ENCODE measurements at regions not wholly inside any gene's neighbourhood (a gene's known extent, or its start where the extent isn't known, plus 50 kb on each side); places are given as distances from the start of the nearest gene placed in this dataset.

DNA sequence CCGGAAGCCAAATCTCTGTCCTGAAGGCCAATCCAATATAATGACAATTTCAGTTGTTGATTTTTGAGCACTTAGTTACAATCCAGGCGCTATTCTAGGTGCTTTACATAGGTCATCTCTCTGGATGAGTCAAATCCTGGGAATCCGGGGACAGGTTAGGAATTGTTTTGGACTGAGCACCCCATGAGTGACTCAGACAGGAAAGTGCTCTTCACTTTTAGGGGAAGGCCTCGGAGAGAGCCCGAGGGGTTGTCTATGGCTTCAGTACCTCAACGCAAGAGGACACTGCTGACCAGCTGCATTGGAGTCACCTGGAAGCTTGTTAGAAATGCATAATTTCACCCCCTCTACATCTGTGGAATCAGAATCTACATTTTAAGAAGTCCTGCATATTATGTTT, 108.8 kb downstream of the IRX5 start:
- H3K27ac ChIP-seq (ENCODE audit: low read depth, low read length): no peak overlapping the region
- DNase-seq (ENCODE audit: low read depth in 4 of 6, low spot score in 6 of 6): no peak
- H3K27me3 ChIP-seq (ENCODE audit: control insufficient read depth, insufficient read depth, low read length): no peaks in the 10 kb centered on the region
- H3K4me3 ChIP-seq (ENCODE audit: low read depth, low read length): no peak overlapping the region
- 95% methylated on average over 6 of the region's 6 CpGs for WGBS (ENCODE audit: insufficient coverage)
- no peaks in the 10 kb centered on the region for H3K36me3 ChIP-seq (ENCODE audit: control insufficient read depth, insufficient read depth, low read length)
- no peaks in the 10 kb centered on the region for H3K9me3 ChIP-seq (ENCODE audit: control insufficient read depth, insufficient read depth, low read length)
- peaks cover 17% of the 10 kb centered on the region for H3K4me1 ChIP-seq (ENCODE audit: control insufficient read depth, insufficient read depth, low read length)

- DNase-seq (ENCODE audit: low read depth in 4 of 6, low spot score in 6 of 6): no peak
- WGBS (ENCODE audit: insufficient coverage): 67% methylated on average over 7 of the region's 8 CpGs
- Histone ChIP-seq H3K27ac (ENCODE audit: low read depth, low read length) (no peak overlapping the region), H3K4me3 (ENCODE audit: low read depth, low read length) (no peak overlapping the region), H3K36me3 (ENCODE audit: control insufficient read depth, insufficient read depth, low read length) (no peaks in the 10 kb centered on the region), H3K27me3 (ENCODE audit: control insufficient read depth, insufficient read depth, low read length) (no peaks in the 10 kb centered on the region), H3K4me1 (ENCODE audit: control insufficient read depth, insufficient read depth, low read length) (peaks cover 17% of the 10 kb centered on the region), H3K9me3 (ENCODE audit: control insufficient read depth, insufficient read depth, low read length) (no peaks in the 10 kb centered on the region)
Observed at GRCh38 chr16:55039931-55040330, 109.3 kb downstream of the IRX5 start.

- 79% methylated on average over 15 of the region's 19 CpGs for WGBS (ENCODE audit: insufficient coverage)
- H3K9me3 ChIP-seq (ENCODE audit: control insufficient read depth, insufficient read depth, low read length): no peaks in the 10 kb centered on the region
- no peak for DNase-seq (ENCODE audit: low read depth in 4 of 6, low spot score in 6 of 6)
- no peaks in the 10 kb centered on the region for H3K27me3 ChIP-seq (ENCODE audit: control insufficient read depth, insufficient read depth, low read length)
- no peak overlapping the region for H3K27ac ChIP-seq (ENCODE audit: low read depth, low read length)
- H3K36me3 ChIP-seq (ENCODE audit: control insufficient read depth, insufficient read depth, low read length): no peaks in the 10 kb centered on the region
- H3K4me1 ChIP-seq (ENCODE audit: control insufficient read depth, insufficient read depth, low read length): peaks cover 17% of the 10 kb centered on the region
- H3K4me3 ChIP-seq (ENCODE audit: low read depth, low read length): no peak overlapping the region
Observed at GRCh38 chr16:55040366-55041086, 109.9 kb downstream of the IRX5 start.

- Histone ChIP-seq H3K9me3 (ENCODE audit: control insufficient read depth, insufficient read depth, low read length) (no peaks in the 10 kb centered on the region), H3K27me3 (ENCODE audit: control insufficient read depth, insufficient read depth, low read length) (no peaks in the 10 kb centered on the region), H3K4me3 (ENCODE audit: low read depth, low read length) (no peak overlapping the region), H3K27ac (ENCODE audit: low read depth, low read length) (no peak overlapping the region), H3K36me3 (ENCODE audit: control insufficient read depth, insufficient read depth, low read length) (no peaks in the 10 kb centered on the region), H3K4me1 (ENCODE audit: control insufficient read depth, insufficient read depth, low read length) (peaks cover 10% of the 10 kb centered on the region)
- DNase-seq (ENCODE audit: low read depth in 4 of 6, low spot score in 6 of 6): no peak
- WGBS (ENCODE audit: insufficient coverage): 71% methylated on average over 1 of the region's 3 CpGs
Observed at GRCh38 chr16:55041540-55042234, 111.0 kb downstream of the IRX5 start.

DNA sequence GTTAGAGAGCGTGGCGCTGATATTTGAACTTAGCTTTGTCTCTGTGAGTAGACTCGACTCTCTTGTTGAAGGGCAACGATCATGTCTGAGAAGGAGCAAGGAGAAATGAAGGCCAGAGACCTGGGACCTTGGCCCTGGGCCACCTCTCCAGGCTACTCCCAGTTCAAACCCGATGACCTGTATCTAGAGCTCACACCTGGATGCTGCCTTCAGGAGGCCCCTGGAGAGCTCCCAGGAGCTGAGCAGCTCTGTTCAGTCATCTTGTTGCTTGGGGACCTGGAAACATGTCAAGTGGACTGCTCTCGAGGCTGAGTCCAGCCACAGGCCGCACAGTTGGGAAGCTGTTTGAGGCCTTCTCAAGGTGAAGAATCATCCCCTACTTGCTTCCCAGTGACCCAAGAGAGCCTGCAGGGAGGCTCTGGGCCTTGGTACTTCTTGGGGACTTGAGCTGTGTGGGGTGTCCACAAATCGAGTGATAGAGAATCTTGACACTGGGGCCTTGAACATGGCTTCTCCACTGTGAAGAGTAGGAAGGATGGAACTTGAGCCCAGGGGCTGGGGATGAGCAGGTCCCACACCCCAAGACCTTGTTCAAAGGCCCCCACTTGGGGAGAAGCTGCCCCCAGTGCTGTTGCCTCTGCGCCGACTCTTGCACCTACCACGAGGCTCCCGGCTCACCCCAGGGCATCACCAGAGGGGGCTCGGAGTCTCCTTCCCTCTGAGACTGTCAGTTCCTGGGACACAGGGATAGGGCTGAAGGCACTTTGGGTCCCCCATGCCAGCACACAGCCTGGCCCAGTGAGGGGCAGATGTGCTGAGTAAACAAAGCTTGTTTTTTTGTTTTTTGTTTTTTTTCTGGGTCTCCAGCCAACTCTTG, 112.1 kb downstream of the IRX5 start:
- H3K27ac ChIP-seq (ENCODE audit: low read depth, low read length): no peak overlapping the region
- H3K36me3 ChIP-seq (ENCODE audit: control insufficient read depth, insufficient read depth, low read length): no peaks in the 10 kb centered on the region
- peaks cover 8% of the 10 kb centered on the region for H3K4me1 ChIP-seq (ENCODE audit: control insufficient read depth, insufficient read depth, low read length)
- WGBS (ENCODE audit: insufficient coverage): 92% methylated on average over 11 of the region's 13 CpGs
- H3K27me3 ChIP-seq (ENCODE audit: control insufficient read depth, insufficient read depth, low read length): no peaks in the 10 kb centered on the region
- no peak overlapping the region for H3K4me3 ChIP-seq (ENCODE audit: low read depth, low read length)
- no peak for DNase-seq (ENCODE audit: low read depth in 4 of 6, low spot score in 6 of 6)
- H3K9me3 ChIP-seq (ENCODE audit: control insufficient read depth, insufficient read depth, low read length): no peaks in the 10 kb centered on the region

DNA sequence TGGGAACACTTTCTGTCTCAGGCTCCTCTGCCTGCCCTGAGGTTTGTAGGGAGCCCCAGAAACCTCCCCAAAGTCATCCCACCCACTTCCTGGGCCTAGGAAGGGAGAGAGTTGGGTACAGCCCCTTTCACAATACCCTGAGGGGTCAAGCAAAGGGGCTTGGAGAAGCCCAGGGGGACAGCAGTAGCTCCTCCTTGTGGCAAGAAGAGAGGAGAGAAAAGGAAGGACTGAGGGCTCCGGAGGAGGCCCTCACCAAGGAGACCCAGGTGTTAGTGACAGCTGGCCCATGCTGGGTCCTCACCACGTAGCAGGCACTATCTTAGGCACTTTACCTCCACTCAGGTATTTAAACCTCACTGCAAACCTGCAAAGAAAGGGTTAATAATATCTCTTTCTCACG, 112.8 kb downstream of the IRX5 start:
- H3K9me3 ChIP-seq (ENCODE audit: control insufficient read depth, insufficient read depth, low read length): no peaks in the 10 kb centered on the region
- WGBS (ENCODE audit: insufficient coverage): 55% methylated on average over 1 of the region's 3 CpGs
- no peak overlapping the region for H3K4me3 ChIP-seq (ENCODE audit: low read depth, low read length)
- no peak for DNase-seq (ENCODE audit: low read depth in 4 of 6, low spot score in 6 of 6)
- H3K36me3 ChIP-seq (ENCODE audit: control insufficient read depth, insufficient read depth, low read length): no peaks in the 10 kb centered on the region
- H3K4me1 ChIP-seq (ENCODE audit: control insufficient read depth, insufficient read depth, low read length): peaks cover 8% of the 10 kb centered on the region
- no peaks in the 10 kb centered on the region for H3K27me3 ChIP-seq (ENCODE audit: control insufficient read depth, insufficient read depth, low read length)
- H3K27ac ChIP-seq (ENCODE audit: low read depth, low read length): no peak overlapping the region

DNA sequence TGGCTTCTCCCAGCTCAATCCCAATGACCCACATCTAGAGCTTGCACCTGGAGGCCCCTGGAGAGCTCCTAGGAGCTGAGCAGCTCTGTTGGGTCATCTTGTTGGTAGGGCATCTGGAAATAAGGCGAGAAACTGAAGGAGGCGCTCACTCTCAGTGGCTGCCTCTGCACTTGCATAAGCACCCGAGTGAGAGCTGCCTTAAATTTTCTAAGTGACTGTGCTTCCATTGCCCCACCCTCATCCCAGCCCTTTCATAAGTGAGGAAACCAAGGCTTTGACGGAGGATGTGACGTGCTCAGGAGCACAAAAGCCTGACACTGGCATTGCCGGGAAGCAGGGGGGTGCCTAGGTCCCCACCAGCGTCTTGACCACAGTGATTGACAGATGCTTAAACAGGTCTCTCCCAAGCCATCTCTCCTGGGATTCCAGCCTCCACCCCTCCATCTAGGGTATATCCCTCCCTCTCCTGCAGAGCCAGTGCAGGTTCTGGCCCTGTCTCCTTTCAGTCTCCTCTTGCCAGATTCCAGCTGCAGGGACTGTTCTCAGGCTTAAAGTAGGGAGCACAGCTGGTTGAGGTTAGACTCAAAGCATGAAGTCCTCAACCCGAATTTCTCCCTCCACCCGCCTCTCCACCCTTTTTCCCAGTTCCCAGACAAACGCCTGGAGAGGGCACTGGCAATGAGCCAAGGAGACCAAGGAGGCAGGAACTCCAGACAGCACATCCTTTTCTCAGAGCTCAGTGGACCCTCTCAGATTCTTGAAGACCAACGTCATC, 113.7 kb downstream of the IRX5 start:
- Histone ChIP-seq H3K27me3 (ENCODE audit: control insufficient read depth, insufficient read depth, low read length) (no peaks in the 10 kb centered on the region), H3K4me1 (ENCODE audit: control insufficient read depth, insufficient read depth, low read length) (peaks cover 8% of the 10 kb centered on the region), H3K4me3 (ENCODE audit: low read depth, low read length) (no peak overlapping the region), H3K36me3 (ENCODE audit: control insufficient read depth, insufficient read depth, low read length) (no peaks in the 10 kb centered on the region), H3K9me3 (ENCODE audit: control insufficient read depth, insufficient read depth, low read length) (no peaks in the 10 kb centered on the region), H3K27ac (ENCODE audit: low read depth, low read length) (no peak overlapping the region)
- WGBS (ENCODE audit: insufficient coverage): 71% methylated on average over 11 of the region's 11 CpGs
- no peak for DNase-seq (ENCODE audit: low read depth in 4 of 6, low spot score in 6 of 6)

- 81% methylated on average over 3 of the region's 3 CpGs for WGBS (ENCODE audit: insufficient coverage)
- no peaks in the 10 kb centered on the region for H3K36me3 ChIP-seq (ENCODE audit: control insufficient read depth, insufficient read depth, low read length)
- H3K4me3 ChIP-seq (ENCODE audit: low read depth, low read length): no peak overlapping the region
Observed at GRCh38 chr16:55045329-55045728, 114.7 kb downstream of the IRX5 start.

DNA sequence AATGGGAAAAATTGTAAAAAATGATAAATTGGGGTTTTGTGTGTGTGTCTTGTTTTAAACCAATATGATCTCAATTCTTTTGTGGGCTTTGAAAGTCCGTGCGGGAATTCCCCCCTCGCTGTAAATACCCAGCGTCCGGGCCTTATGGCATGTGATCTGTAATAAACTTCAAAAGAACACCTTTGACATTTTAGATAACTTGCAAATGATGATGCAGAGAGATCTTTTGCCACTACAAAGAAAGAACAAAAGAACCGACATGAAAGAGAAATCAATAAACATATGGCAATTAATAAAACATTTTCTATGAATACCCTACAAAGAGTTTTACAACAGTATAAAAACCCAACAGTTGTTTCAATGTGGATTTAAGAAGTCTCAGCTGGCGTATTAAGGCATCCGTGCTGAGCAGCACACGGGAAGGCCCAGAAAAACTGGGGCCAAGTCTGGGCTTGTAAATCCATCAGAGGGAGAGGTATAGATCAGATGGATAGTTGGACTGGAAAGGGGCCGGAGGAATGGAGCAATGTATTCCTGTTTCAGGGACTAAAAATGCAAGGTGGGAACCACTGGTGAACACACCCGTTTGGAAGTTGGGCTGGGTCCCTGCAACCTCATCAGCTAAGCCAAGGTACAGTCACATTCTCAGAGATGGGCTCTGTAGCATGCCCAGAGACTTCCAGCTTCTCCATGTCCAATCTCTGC, 115.2 kb downstream of the IRX5 start:
- H3K36me3 ChIP-seq (ENCODE audit: control insufficient read depth, insufficient read depth, low read length): no peaks in the 10 kb centered on the region
- peaks cover 8% of the 10 kb centered on the region for H3K4me1 ChIP-seq (ENCODE audit: control insufficient read depth, insufficient read depth, low read length)
- no peak overlapping the region for H3K4me3 ChIP-seq (ENCODE audit: low read depth, low read length)
- 52% methylated on average over 5 of the region's 11 CpGs for WGBS (ENCODE audit: insufficient coverage)
- H3K27me3 ChIP-seq (ENCODE audit: control insufficient read depth, insufficient read depth, low read length): no peaks in the 10 kb centered on the region
- H3K27ac ChIP-seq (ENCODE audit: low read depth, low read length): no peak overlapping the region
- H3K9me3 ChIP-seq (ENCODE audit: control insufficient read depth, insufficient read depth, low read length): no peaks in the 10 kb centered on the region
- no peak for DNase-seq (ENCODE audit: low read depth in 4 of 6, low spot score in 6 of 6)

More at GRCh38 chr16:55045329-55045728, 114.7 kb downstream of the IRX5 start:
- H3K27ac ChIP-seq (ENCODE audit: low read depth, low read length): no peak overlapping the region
- H3K9me3 ChIP-seq (ENCODE audit: control insufficient read depth, insufficient read depth, low read length): no peaks in the 10 kb centered on the region
- DNase-seq (ENCODE audit: low read depth in 4 of 6, low spot score in 6 of 6): no peak
- H3K27me3 ChIP-seq (ENCODE audit: control insufficient read depth, insufficient read depth, low read length): no peaks in the 10 kb centered on the region
- peaks cover 8% of the 10 kb centered on the region for H3K4me1 ChIP-seq (ENCODE audit: control insufficient read depth, insufficient read depth, low read length)

Measured in spinal cord (tissue), 9 donors.